AG04449 (cell line): ENCODE measurements at regions not wholly inside any gene's neighbourhood (a gene's known extent, or its start where the extent isn't known, plus 50 kb on each side); places are given as distances from the start of the nearest gene placed in this dataset.

Source experiments
- CTCF ChIA-PET: fragments of 350-600 bp; formaldehyde crosslinking; extraction: SDS; loops from one replicate; lab custom pipeline; 2021; ENCODE audit warnings: antibody characterized with exemption; lab: Yijun Ruan, JAX
- POLR2A ChIA-PET: fragments of 400-600, 350-600 bp; formaldehyde crosslinking; extraction: SDS; loops from one replicate; lab custom pipeline; 2020; ENCODE audit warnings: antibody characterized with exemption, inconsistent platforms; lab: Yijun Ruan, JAX
- DNase-seq: peaks from one replicate; pipeline ENCODE4 v3.0.0-alpha.2; 2010; ENCODE audit warnings: low read depth, low spot score
- H3K4me3 ChIP-seq: 2 replicates; pipeline ENCODE4 v1.5.1; 2011; ENCODE audit warnings: low read depth, mild to moderate bottlenecking, control low read depth, low read length
- TF ChIP-seq, protein P1 (sequence below): IDR thresholded peaks from one replicate; pipeline ENCODE4 v1.5.1; 2011; ENCODE audit warnings: mild to moderate bottlenecking, moderate library complexity, low read length, control low read depth, inconsistent platforms; ENCODE audit not compliant: insufficient read depth; ENCODE audit errors: missing control alignments

DNA sequence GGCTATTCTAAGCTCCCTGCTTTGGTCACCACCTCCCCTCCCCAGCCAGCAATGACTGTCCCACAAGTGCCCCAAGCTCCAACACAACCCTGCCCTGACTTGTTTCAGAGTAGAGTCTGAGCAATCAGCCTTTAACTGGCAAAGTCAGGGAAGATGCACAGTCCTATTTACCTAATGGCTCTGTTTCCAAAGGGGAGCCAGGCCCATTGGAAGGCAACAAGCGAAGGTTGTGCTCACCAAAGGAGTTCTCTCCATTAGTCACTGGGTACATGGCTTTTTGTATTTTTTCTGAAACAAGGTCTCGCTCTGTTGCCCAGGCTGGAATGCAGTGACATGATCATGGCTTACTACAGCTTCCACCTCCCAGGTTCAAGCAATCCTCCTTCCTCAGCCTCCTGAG is 267.1 kb upstream of the CRY1 start:
- DNase-seq: no peak
- TF ChIP-seq, protein P1, sequence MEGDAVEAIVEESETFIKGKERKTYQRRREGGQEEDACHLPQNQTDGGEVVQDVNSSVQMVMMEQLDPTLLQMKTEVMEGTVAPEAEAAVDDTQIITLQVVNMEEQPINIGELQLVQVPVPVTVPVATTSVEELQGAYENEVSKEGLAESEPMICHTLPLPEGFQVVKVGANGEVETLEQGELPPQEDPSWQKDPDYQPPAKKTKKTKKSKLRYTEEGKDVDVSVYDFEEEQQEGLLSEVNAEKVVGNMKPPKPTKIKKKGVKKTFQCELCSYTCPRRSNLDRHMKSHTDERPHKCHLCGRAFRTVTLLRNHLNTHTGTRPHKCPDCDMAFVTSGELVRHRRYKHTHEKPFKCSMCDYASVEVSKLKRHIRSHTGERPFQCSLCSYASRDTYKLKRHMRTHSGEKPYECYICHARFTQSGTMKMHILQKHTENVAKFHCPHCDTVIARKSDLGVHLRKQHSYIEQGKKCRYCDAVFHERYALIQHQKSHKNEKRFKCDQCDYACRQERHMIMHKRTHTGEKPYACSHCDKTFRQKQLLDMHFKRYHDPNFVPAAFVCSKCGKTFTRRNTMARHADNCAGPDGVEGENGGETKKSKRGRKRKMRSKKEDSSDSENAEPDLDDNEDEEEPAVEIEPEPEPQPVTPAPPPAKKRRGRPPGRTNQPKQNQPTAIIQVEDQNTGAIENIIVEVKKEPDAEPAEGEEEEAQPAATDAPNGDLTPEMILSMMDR: no peak
- POLR2A ChIA-PET: no interaction called here
- H3K4me3 ChIP-seq: no peak overlapping the region
- CTCF ChIA-PET: interaction anchor here (1.3 to 1.4 kb wide), 3 partner anchors 17 to 229 kb away, joined by 3 read pairs; no protein-coding TSS in a partner anchor

- CTCF ChIA-PET: interaction anchor here (0.8 to 1.3 kb wide), 3 partner anchors 40 to 230 kb away, joined by 3 to 4 read pairs (median 3); no protein-coding TSS in a partner anchor
Measured at GRCh38 chr12:107361970-107362369, 268.6 kb upstream of the CRY1 start.

GRCh38 chr12:107362960-107363359 is 269.6 kb upstream of the CRY1 start:
- ChIA-PET POLR2A (no interaction called here), CTCF (interaction anchor here (0.7 kb wide), 1 partner anchor 9 kb away, joined by 3 read pairs; no protein-coding TSS in a partner anchor)
- no peak for DNase-seq
- H3K4me3 ChIP-seq: no peak overlapping the region
- TF ChIP-seq, protein P1: no peak

More at GRCh38 chr12:107361970-107362369, 268.6 kb upstream of the CRY1 start:
- POLR2A ChIA-PET: no interaction called here
- TF ChIP-seq, protein P1: no peak
- H3K4me3 ChIP-seq: no peak overlapping the region
- no peak for DNase-seq

- no peak overlapping the region for H3K4me3 ChIP-seq
- ChIA-PET CTCF (interaction anchor here (0.9 to 1.2 kb wide), 2 partner anchors 49 to 246 kb away, joined by 3 read pairs; no protein-coding TSS in a partner anchor), POLR2A (no interaction called here)
- no peak for DNase-seq
- TF ChIP-seq, protein P1: no peak
Measured at GRCh38 chr12:107364875-107365518, 271.6 kb upstream of the CRY1 start.

GRCh38 chr12:107365703-107366102 is 272.4 kb upstream of the CRY1 start:
- ChIA-PET CTCF (interaction anchor here (0.9 to 1.2 kb wide), 2 partner anchors 48 to 245 kb away, joined by 3 read pairs; no protein-coding TSS in a partner anchor), POLR2A (no interaction called here)
- no peak for DNase-seq
- TF ChIP-seq, protein P1: no peak
- no peak overlapping the region for H3K4me3 ChIP-seq

DNA sequence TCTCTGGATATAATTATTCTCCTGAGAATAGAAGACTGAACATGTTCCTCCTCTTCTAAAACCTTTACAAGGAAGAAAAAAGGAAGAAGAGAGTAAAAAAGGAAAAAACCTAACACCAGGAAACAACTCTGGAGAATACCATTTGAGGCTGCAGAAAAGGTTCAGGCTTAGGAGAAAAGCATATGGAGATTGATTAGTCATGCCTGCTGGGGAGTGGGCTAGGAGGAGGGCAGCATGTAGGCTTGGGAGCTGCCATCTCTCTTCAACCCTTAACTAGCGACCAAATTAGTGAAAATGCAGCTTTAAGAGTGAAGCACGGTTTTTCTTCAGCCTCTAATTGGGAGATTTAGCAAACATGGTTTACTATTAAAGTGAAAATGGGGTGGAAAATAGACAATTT is 273.0 kb upstream of the CRY1 start:
- TF ChIP-seq, protein P1: no peak
- DNase-seq: no peak
- no peak overlapping the region for H3K4me3 ChIP-seq
- ChIA-PET CTCF (interaction anchor here (0.9 to 1.2 kb wide), 2 partner anchors 47 to 244 kb away, joined by 3 read pairs; no protein-coding TSS in a partner anchor), POLR2A (no interaction called here)
